ENCODE measurements at regions not wholly inside any gene's neighbourhood (a gene's known extent, or its start where the extent isn't known, plus 50 kb on each side); places are given as distances from the start of the nearest gene placed in this dataset.
A peak's percentile ranks its signal among the peaks of the same experiment; 100 is the strongest.

- Histone ChIP-seq H3K4me1 (peaks cover 0 to 21% (median 13%) of the 10 kb centered on the region in 6 donors), H3K36me3 (no peaks in the 10 kb centered on the region), H3K4me3 (no peak overlapping the region), H3K9me3 (no peaks in the 10 kb centered on the region), H3K27me3 (replicated peaks in 1 of 7) (no peaks in the 10 kb centered on the region), H3K27ac (peak overlapping the region in 6 of 8 donors; percentile 25 to 84 (median 60))
- TF ChIP-seq POLR2A (IDR thresholded peaks at IDR 0.05) (no peak), POLR2AphosphoS5 (IDR thresholded peaks at IDR 0.05) (no peak), CTCF (IDR thresholded peaks at IDR 0.05 in 8 of 11, conservative IDR thresholded peaks at IDR 0.05 in 3 of 11) (no peak)
- peak; percentile 75 for DNase-seq
- WGBS, 5 donors = 81 to 91% (median 85%) methylated on average over 9 to 14 of the region's 14 CpGs
- intact Hi-C loops (cut with DNase I; ENCODE audit: low total_unique reads) = no loop called here
Observed at GRCh38 chr2:3079959-3080948, 297.4 kb downstream of the EIPR1 start.

- no peaks in the 10 kb centered on the region for H3K9me3 ChIP-seq
- peaks cover 0 to 21% (median 13%) of the 10 kb centered on the region in 6 donors for H3K4me1 ChIP-seq
- H3K36me3 ChIP-seq = no peaks in the 10 kb centered on the region
- peak overlapping the region in 6 of 8 donors; percentile 33 to 84 (median 70) for H3K27ac ChIP-seq
- DNase-seq = no peak
- 46 to 82% (median 69%) methylated on average over 2 of the region's 2 CpGs for WGBS, 5 donors
- H3K27me3 ChIP-seq (replicated peaks in 1 of 7) = no peaks in the 10 kb centered on the region
- TF ChIP-seq POLR2AphosphoS5 (IDR thresholded peaks at IDR 0.05) (no peak), POLR2A (IDR thresholded peaks at IDR 0.05) (no peak), CTCF (IDR thresholded peaks at IDR 0.05 in 8 of 11, conservative IDR thresholded peaks at IDR 0.05 in 3 of 11) (no peak)
- intact Hi-C loops (cut with DNase I; ENCODE audit: low total_unique reads) = no loop called here
- peak overlapping the region in 1 of 8 donors; percentile 6 for H3K4me3 ChIP-seq
Observed at GRCh38 chr2:3079466-3079865, 298.2 kb downstream of the EIPR1 start.

- H3K27me3 ChIP-seq (replicated peaks in 1 of 7) = no peaks in the 10 kb centered on the region
- H3K27ac ChIP-seq = peak overlapping the region in 5 of 8 donors; percentile 33 to 84 (median 74)
- no peaks in the 10 kb centered on the region for H3K9me3 ChIP-seq
- TF ChIP-seq CTCF (IDR thresholded peaks at IDR 0.05 in 8 of 11, conservative IDR thresholded peaks at IDR 0.05 in 3 of 11) = no peak
- no peak for TF ChIP-seq POLR2AphosphoS5 (IDR thresholded peaks at IDR 0.05)
- no peak for TF ChIP-seq POLR2A (IDR thresholded peaks at IDR 0.05)
- H3K36me3 ChIP-seq = no peaks in the 10 kb centered on the region
- intact Hi-C loops (cut with DNase I; ENCODE audit: low total_unique reads) = no loop called here
- peak overlapping the region in 1 of 8 donors; percentile 6 for H3K4me3 ChIP-seq
- H3K4me1 ChIP-seq = peaks cover 0 to 21% (median 13%) of the 10 kb centered on the region in 6 donors
- WGBS, 5 donors = 75 to 97% (median 89%) methylated on average over 4 of the region's 4 CpGs
- no peak for DNase-seq
Observed at GRCh38 chr2:3078684-3079083, 298.9 kb downstream of the EIPR1 start.

Data from spleen (tissue), 11 donors.